GM12878 (cell line): ENCODE measurements at regions not wholly inside any gene's neighbourhood (a gene's known extent, or its start where the extent isn't known, plus 50 kb on each side); places are given as distances from the start of the nearest gene placed in this dataset.
"Not testable (repeated sequence)": the region's sequence is repeated elsewhere in the genome, so short reads cannot be mapped to it uniquely, and the experiment has no call there.

ENCODE experiments used
- ATAC-seq: fragments of 200-7000 bp; cut with Tn5 transposase; 3 replicates; pipeline ENCODE4 v1.9.1; 2020; ENCODE audit warnings: mild to moderate bottlenecking, moderate library complexity
- BruUV-seq: library from RNA; stranded (reverse); fragments of 400-500 nt; replicated peaks from 2 replicates; lab custom pipeline; 2021; lab: Mats Ljungman, UMichigan
- CTCF ChIA-PET: fragments of 300-600 bp; sonication (Branson Sonifier 250); formaldehyde crosslinking; extraction: SDS; loops from one replicate; lab custom pipeline; 2021; ENCODE audit warnings: inconsistent platforms; lab: Yijun Ruan, JAX
- POLR2A ChIA-PET: fragments of 350-600 bp; formaldehyde crosslinking; extraction: SDS; loops from one replicate; lab custom pipeline; 2021; ENCODE audit warnings: inconsistent platforms; lab: Charles Lee
- RAD21 ChIA-PET: fragments of 300-600 bp; sonication (Branson Sonifier 250); formaldehyde crosslinking; loops from one replicate; lab custom pipeline; 2023; ENCODE audit warnings: antibody characterized with exemption; ENCODE audit not compliant: unreplicated experiment; lab: Charles Lee
- SMC1A ChIA-PET: fragments of 300-600 bp; sonication (Branson Sonifier 250); formaldehyde crosslinking; loops from one replicate; lab custom pipeline; 2023; ENCODE audit not compliant: unreplicated experiment, uncharacterized antibody; lab: Charles Lee
- DNase-seq: peaks from one replicate; pipeline ENCODE4 v3.0.0-alpha.2; 2011; ENCODE audit warnings: low read depth, low spot score
- FAIRE-seq: peaks from 3 replicates; lab custom pipeline; 2011; peaks lifted over from hg19 to GRCh38; lab: Jason Lieb, UNC
- H2AFZ ChIP-seq: 2 replicates; pipeline ENCODE4 v1.6.0; 2011; ENCODE audit warnings: low read depth, low read length, control low read depth; ENCODE audit not compliant: control insufficient read depth
- H3K27ac ChIP-seq: 2 replicates; pipeline ENCODE4 v1.5.1; 2011; ENCODE audit warnings: control low read depth; ENCODE audit not compliant: control insufficient read depth, insufficient read depth
- H3K27me3 ChIP-seq, 2 experiments: replicated peaks in 1 of 2; 2 replicates each; pipeline versions ENCODE4 v1.6.0 to v1.6.1; 2011; ENCODE audit warnings: low read length in 1 of 2; ENCODE audit not compliant: control insufficient read depth in 2 of 2, insufficient read depth in 2 of 2
- H3K36me3 ChIP-seq, 2 experiments: 2 replicates each; pipeline ENCODE4 v1.5.1; 2011; ENCODE audit warnings: low read length in 1 of 2; ENCODE audit not compliant: control insufficient read depth in 2 of 2, insufficient read depth in 2 of 2
- H3K4me1 ChIP-seq: 2 replicates; pipeline ENCODE4 v1.6.1; 2011; ENCODE audit warnings: mild to moderate bottlenecking, low read length, moderate library complexity, mixed read lengths; ENCODE audit not compliant: control insufficient read depth, insufficient read depth
- H3K4me2 ChIP-seq: 2 replicates; pipeline ENCODE4 v1.6.0; 2011; ENCODE audit warnings: control low read depth; ENCODE audit not compliant: control insufficient read depth, insufficient read depth
- H3K4me3 ChIP-seq: fragments of 200-600 bp; sonication (generic); 2 replicates; pipeline ENCODE4 v1.5.1; 2016
- H3K79me2 ChIP-seq: 2 replicates; pipeline ENCODE4 v1.6.0; 2011; ENCODE audit warnings: low read length; ENCODE audit not compliant: control insufficient read depth, insufficient read depth
- H3K9ac ChIP-seq: 2 replicates; pipeline ENCODE4 v1.8.0; 2011; ENCODE audit warnings: low read length, control low read depth, mixed read lengths; ENCODE audit not compliant: control insufficient read depth, insufficient read depth
- H3K9me3 ChIP-seq: replicated peaks from 3 replicates; pipeline ENCODE4 v1.5.1; 2011; ENCODE audit warnings: mild to moderate bottlenecking, low read length; ENCODE audit not compliant: control insufficient read depth, insufficient read depth
- H4K20me1 ChIP-seq: 2 replicates; pipeline ENCODE4 v1.6.0; 2011; ENCODE audit not compliant: control insufficient read depth, insufficient read depth
- BHLHE40 ChIP-seq, 2 experiments: fragments of 450-650 bp in 1 of 2; IDR thresholded peaks; 2 replicates each; pipeline ENCODE4 v1.6.1; 2011 to 2017; ENCODE audit warnings: low read depth in 2 of 2, borderline replicate concordance in 1 of 2, improper control_type of control experiment in 1 of 2, low read length in 1 of 2, mild to moderate bottlenecking in 1 of 2
- WGBS: methylation state at CpG from one replicate; pipeline ENCODE4 v1.1.6; 2016; ENCODE audit warnings: low lambda C conversion rate; ENCODE audit not compliant: insufficient replicate concordance, insufficient coverage; ENCODE audit errors: missing lambda C conversion rate; 5-methylcytosine and 5-hydroxymethylcytosine counted together
- in situ Hi-C: fragments of 300-500 bp; cut with MboI; formaldehyde crosslinking; loops from 9 replicates; pipeline ENCODE4 v1.14.3; 2018; ENCODE audit warnings: mixed read lengths
- intact Hi-C: fragments of 100-400 bp; cut with micrococcal nuclease; formaldehyde crosslinking; loops from one replicate; pipeline ENCODE4 v1.14.2; 2022; ENCODE audit not compliant: unreplicated experiment

- H3K36me3 ChIP-seq, BruUV-seq, H3K9ac ChIP-seq, H3K4me2 ChIP-seq, H2AFZ ChIP-seq, H3K27me3 ChIP-seq, H3K4me1 ChIP-seq, H3K9me3 ChIP-seq, CTCF ChIA-PET, H3K27ac ChIP-seq, intact Hi-C loops, H3K79me2 ChIP-seq, FAIRE-seq, SMC1A ChIA-PET, H3K4me3 ChIP-seq, in situ Hi-C loops, POLR2A ChIA-PET, H4K20me1 ChIP-seq, RAD21 ChIA-PET, DNase-seq: not testable (repeated sequence)
- peak; percentile 98 for ATAC-seq
- TF ChIP-seq BHLHE40 (IDR thresholded peaks at IDR 0.05; ENCODE audit: borderline replicate concordance in 1 of 2, low read depth in 2 of 2, low read length in 1 of 2): peak in 1 of 2 experiments; percentile 28; a peak in 1 of 4 replicates
- WGBS: 0% methylated on average over 3 of the region's 66 CpGs
Measured at GRCh38 chr10:47705698-47706414, 57.5 kb downstream of the SYT15B start.

- H4K20me1 ChIP-seq, in situ Hi-C loops, FAIRE-seq, H3K36me3 ChIP-seq, H3K4me3 ChIP-seq, H3K27me3 ChIP-seq, intact Hi-C loops, H3K9me3 ChIP-seq, ATAC-seq, H3K4me2 ChIP-seq, POLR2A ChIA-PET, DNase-seq, CTCF ChIA-PET, SMC1A ChIA-PET, H3K9ac ChIP-seq, H2AFZ ChIP-seq, H3K79me2 ChIP-seq, RAD21 ChIA-PET, BruUV-seq, H3K27ac ChIP-seq, H3K4me1 ChIP-seq: not testable (repeated sequence)
- WGBS: 0% methylated on average over 1 of the region's 1 CpG
Measured at GRCh38 chr10:47701285-47701684, 62.1 kb downstream of the SYT15B start.

- H2AFZ ChIP-seq, H3K27ac ChIP-seq, H4K20me1 ChIP-seq, H3K4me1 ChIP-seq, H3K9ac ChIP-seq, DNase-seq, intact Hi-C loops, in situ Hi-C loops, H3K27me3 ChIP-seq, POLR2A ChIA-PET, H3K4me2 ChIP-seq, BruUV-seq, H3K4me3 ChIP-seq, H3K79me2 ChIP-seq, CTCF ChIA-PET, H3K9me3 ChIP-seq, SMC1A ChIA-PET, H3K36me3 ChIP-seq, FAIRE-seq, ATAC-seq, RAD21 ChIA-PET: not testable (repeated sequence)
Measured at GRCh38 chr10:47699854-47700253, 63.5 kb downstream of the SYT15B start.

GRCh38 chr10:47696170-47696569, 67.2 kb downstream of the SYT15B start:
- H3K9me3 ChIP-seq, H3K4me3 ChIP-seq, H3K27me3 ChIP-seq, intact Hi-C loops, BruUV-seq, H2AFZ ChIP-seq, DNase-seq, H3K27ac ChIP-seq, ATAC-seq, H3K36me3 ChIP-seq, CTCF ChIA-PET, H3K4me2 ChIP-seq, H3K79me2 ChIP-seq, POLR2A ChIA-PET, SMC1A ChIA-PET, RAD21 ChIA-PET, in situ Hi-C loops, H3K4me1 ChIP-seq, FAIRE-seq, H3K9ac ChIP-seq, H4K20me1 ChIP-seq: not testable (repeated sequence)
- 0% methylated on average over 1 of the region's 1 CpG for WGBS
